HepG2 (cell line): ENCODE measurements at regions not wholly inside any gene's neighbourhood (a gene's known extent, or its start where the extent isn't known, plus 50 kb on each side); places are given as distances from the start of the nearest gene placed in this dataset.

Experiments used
- AKAP8 ChIP-seq: sonication (generic); formaldehyde crosslinking; IDR thresholded peaks from 2 replicates; pipeline ENCODE4 v1.5.1; 2020; ENCODE audit warnings: mild to moderate bottlenecking, missing genetic modification reagents
- CREM ChIP-seq, 2 experiments: sonication (generic) in 1 of 2; formaldehyde crosslinking in 1 of 2; IDR thresholded peaks; 2 replicates each; pipeline versions ENCODE4 v1.4.0 to v1.6.1; 2016 to 2020; ENCODE audit warnings: antibody characterized with exemption in 1 of 2, mild to moderate bottlenecking in 1 of 2, missing genetic modification reagents in 1 of 2
- ELF1 ChIP-seq: sonication (generic); formaldehyde crosslinking; IDR thresholded peaks from 2 replicates; pipeline ENCODE4 v1.4.0; 2020; ENCODE audit warnings: missing genetic modification reagents
- IRF2 ChIP-seq: IDR thresholded peaks from 2 replicates; pipeline ENCODE4 v1.6.1; 2018; ENCODE audit warnings: missing genetic modification reagents, missing compliant biosample characterization
- MBD4 ChIP-seq: IDR thresholded peaks from 2 replicates; pipeline ENCODE4 v1.6.1; 2012; ENCODE audit warnings: low read length, inconsistent platforms, borderline replicate concordance
- NR2F2 ChIP-seq: IDR thresholded peaks from 2 replicates; pipeline ENCODE4 v1.6.1; 2012; ENCODE audit warnings: low read depth, inconsistent platforms, borderline replicate concordance
- PAF1 ChIP-seq: IDR thresholded peaks from 2 replicates; pipeline ENCODE4 v1.6.1; 2016; ENCODE audit warnings: missing genetic modification reagents, missing compliant biosample characterization
- PCBP1 ChIP-seq: fragments of 200-400 bp; formaldehyde crosslinking; IDR thresholded peaks from 2 replicates; pipeline ENCODE4 v1.6.1; 2017; ENCODE audit warnings: mild to moderate bottlenecking, low read depth, low read length, borderline replicate concordance
- RFXAP ChIP-seq: sonication (generic); formaldehyde crosslinking; IDR thresholded peaks from 2 replicates; pipeline ENCODE4 v1.4.0; 2020; ENCODE audit warnings: missing genetic modification reagents, borderline replicate concordance
- SMYD3 ChIP-seq: sonication (generic); formaldehyde crosslinking; IDR thresholded peaks from 2 replicates; pipeline ENCODE4 v1.8.1; 2023; ENCODE audit warnings: mild to moderate bottlenecking, missing genetic modification reagents
- ZBTB38 ChIP-seq: sonication (generic); formaldehyde crosslinking; IDR thresholded peaks from 2 replicates; pipeline ENCODE4 v1.5.1; 2020; ENCODE audit warnings: mild to moderate bottlenecking, missing genetic modification reagents
- ZNF251 ChIP-seq: sonication (generic); formaldehyde crosslinking; IDR thresholded peaks from 2 replicates; pipeline ENCODE4 v1.9.0; 2021; ENCODE audit warnings: mild to moderate bottlenecking, missing genetic modification reagents
- ZNF484 ChIP-seq: sonication (generic); formaldehyde crosslinking; IDR thresholded peaks from 2 replicates; pipeline ENCODE4 v1.5.1; 2020; ENCODE audit warnings: mild to moderate bottlenecking, low read depth, missing genetic modification reagents, borderline replicate concordance
- ZNF607 ChIP-seq: sonication (generic); formaldehyde crosslinking; IDR thresholded peaks from 2 replicates; pipeline ENCODE4 v1.5.1; 2020; ENCODE audit warnings: missing genetic modification reagents, mild to moderate bottlenecking, borderline replicate concordance
- ZNF670 ChIP-seq: sonication (generic); formaldehyde crosslinking; IDR thresholded peaks from 2 replicates; pipeline ENCODE4 v1.8.0; 2022; ENCODE audit warnings: mild to moderate bottlenecking, missing genetic modification reagents, borderline replicate concordance
- ZSCAN22 ChIP-seq: sonication (generic); formaldehyde crosslinking; IDR thresholded peaks from 2 replicates; pipeline ENCODE4 v1.4.0; 2020; ENCODE audit warnings: mild to moderate bottlenecking, missing genetic modification reagents
- TF ChIP-seq, protein P1 (sequence below): sonication (generic); formaldehyde crosslinking; IDR thresholded peaks from 2 replicates; pipeline ENCODE4 v1.4.0; 2020; ENCODE audit warnings: mild to moderate bottlenecking, missing genetic modification reagents
- TF ChIP-seq, protein P2 (sequence below): sonication (generic); formaldehyde crosslinking; IDR thresholded peaks from 2 replicates; pipeline ENCODE4 v1.9.0; 2022; ENCODE audit warnings: missing genetic modification reagents, mild to moderate bottlenecking, borderline replicate concordance
- TF ChIP-seq, protein P3 (sequence below): sonication (generic); formaldehyde crosslinking; IDR thresholded peaks from 2 replicates; pipeline ENCODE4 v1.4.0; 2020; ENCODE audit warnings: missing genetic modification reagents, borderline replicate concordance
- TF ChIP-seq, protein P4 (sequence below): sonication (generic); formaldehyde crosslinking; IDR thresholded peaks from 2 replicates; pipeline ENCODE4 v1.9.0; 2022; ENCODE audit warnings: low read depth, missing genetic modification reagents
- TF ChIP-seq, protein P5 (sequence below): sonication (generic); formaldehyde crosslinking; IDR thresholded peaks from 2 replicates; pipeline ENCODE4 v1.4.0; 2020; ENCODE audit warnings: missing genetic modification reagents; ENCODE audit errors: not compliant biosample characterization

DNA sequence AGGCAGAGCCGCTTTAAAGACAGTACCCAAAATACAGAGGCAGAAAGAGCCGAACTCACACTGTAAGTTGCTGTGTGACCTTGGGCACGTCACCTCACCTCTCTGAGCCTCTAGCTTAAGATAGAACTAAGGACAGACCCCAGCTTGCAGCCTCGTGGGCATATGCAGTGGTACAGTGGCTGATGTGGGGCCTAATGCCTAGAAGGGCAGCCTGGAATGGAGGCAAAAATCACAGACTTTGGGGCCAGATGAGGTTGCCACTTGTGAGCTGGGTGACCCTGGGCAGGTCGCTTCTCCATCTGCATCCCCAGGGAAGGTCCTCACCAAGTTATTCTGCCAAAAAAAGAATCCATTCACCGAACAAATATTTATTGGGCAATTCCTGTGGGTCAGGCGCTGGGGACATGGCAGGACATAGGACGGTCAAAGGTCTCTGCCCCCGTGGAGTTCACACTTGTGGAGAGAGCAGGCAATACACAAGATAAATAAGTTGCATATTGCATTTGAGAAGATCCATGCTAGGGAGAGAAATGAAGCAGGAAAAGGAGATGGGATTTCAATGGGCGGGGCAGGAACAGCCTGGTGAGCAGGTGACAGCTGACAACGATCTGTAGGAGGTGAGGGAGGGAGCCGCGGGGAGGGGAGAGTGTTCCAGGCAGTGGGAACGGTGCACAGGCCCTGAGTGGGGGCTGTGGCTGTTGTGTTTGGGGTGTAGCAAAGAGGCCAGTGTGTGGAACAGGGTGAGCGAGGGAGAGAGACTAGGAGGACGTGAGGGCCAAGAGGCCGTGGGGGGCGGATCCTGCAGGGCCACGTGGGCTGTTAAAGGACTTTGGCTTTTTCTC is 115.2 kb downstream of the CEBPB start (continued):
- TF ChIP-seq PAF1 (CRISPR knock-in tag): no peak
- no peak; the same call in none of the 2 replicates for TF ChIP-seq AKAP8 (CRISPR knock-in tag)
- 0 out of 2 replicates have a peak, but pooled peaks have one; percentile 70 for TF ChIP-seq ZNF251
- TF ChIP-seq, protein P1, sequence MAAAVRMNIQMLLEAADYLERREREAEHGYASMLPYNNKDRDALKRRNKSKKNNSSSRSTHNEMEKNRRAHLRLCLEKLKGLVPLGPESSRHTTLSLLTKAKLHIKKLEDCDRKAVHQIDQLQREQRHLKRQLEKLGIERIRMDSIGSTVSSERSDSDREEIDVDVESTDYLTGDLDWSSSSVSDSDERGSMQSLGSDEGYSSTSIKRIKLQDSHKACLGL (CRISPR knock-in tag): peak; percentile 12
- peak; percentile 97 for TF ChIP-seq NR2F2
- TF ChIP-seq ZBTB38: no peak; the same call in 1 of the 2 replicates
- TF ChIP-seq, protein P2, sequence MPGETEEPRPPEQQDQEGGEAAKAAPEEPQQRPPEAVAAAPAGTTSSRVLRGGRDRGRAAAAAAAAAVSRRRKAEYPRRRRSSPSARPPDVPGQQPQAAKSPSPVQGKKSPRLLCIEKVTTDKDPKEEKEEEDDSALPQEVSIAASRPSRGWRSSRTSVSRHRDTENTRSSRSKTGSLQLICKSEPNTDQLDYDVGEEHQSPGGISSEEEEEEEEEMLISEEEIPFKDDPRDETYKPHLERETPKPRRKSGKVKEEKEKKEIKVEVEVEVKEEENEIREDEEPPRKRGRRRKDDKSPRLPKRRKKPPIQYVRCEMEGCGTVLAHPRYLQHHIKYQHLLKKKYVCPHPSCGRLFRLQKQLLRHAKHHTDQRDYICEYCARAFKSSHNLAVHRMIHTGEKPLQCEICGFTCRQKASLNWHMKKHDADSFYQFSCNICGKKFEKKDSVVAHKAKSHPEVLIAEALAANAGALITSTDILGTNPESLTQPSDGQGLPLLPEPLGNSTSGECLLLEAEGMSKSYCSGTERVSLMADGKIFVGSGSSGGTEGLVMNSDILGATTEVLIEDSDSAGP (CRISPR knock-in tag): peak; percentile 79
- peak; percentile 86; the same call in 1 of the 2 replicates for TF ChIP-seq ZNF484 (CRISPR knock-in tag)
- TF ChIP-seq ELF1 (CRISPR knock-in tag): no peak
- TF ChIP-seq ZSCAN22 (CRISPR knock-in tag): peak; percentile 41; the same call in 1 of the 2 replicates
- TF ChIP-seq, protein P3, sequence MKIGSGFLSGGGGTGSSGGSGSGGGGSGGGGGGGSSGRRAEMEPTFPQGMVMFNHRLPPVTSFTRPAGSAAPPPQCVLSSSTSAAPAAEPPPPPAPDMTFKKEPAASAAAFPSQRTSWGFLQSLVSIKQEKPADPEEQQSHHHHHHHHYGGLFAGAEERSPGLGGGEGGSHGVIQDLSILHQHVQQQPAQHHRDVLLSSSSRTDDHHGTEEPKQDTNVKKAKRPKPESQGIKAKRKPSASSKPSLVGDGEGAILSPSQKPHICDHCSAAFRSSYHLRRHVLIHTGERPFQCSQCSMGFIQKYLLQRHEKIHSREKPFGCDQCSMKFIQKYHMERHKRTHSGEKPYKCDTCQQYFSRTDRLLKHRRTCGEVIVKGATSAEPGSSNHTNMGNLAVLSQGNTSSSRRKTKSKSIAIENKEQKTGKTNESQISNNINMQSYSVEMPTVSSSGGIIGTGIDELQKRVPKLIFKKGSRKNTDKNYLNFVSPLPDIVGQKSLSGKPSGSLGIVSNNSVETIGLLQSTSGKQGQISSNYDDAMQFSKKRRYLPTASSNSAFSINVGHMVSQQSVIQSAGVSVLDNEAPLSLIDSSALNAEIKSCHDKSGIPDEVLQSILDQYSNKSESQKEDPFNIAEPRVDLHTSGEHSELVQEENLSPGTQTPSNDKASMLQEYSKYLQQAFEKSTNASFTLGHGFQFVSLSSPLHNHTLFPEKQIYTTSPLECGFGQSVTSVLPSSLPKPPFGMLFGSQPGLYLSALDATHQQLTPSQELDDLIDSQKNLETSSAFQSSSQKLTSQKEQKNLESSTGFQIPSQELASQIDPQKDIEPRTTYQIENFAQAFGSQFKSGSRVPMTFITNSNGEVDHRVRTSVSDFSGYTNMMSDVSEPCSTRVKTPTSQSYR: peak; percentile 74
- TF ChIP-seq SMYD3 (CRISPR knock-in tag): no peak; the same call in 1 of the 2 replicates
- TF ChIP-seq ZNF670 (CRISPR knock-in tag): 0 out of 2 replicates have a peak, but pooled peaks have one; percentile 3
- peak; percentile 85 for TF ChIP-seq CREM (IDR thresholded peaks at IDR 0.05)
- TF ChIP-seq CREM (CRISPR knock-in tag; IDR thresholded peaks at IDR 0.05): no peak
- TF ChIP-seq ZNF607 (CRISPR knock-in tag): peak; percentile 37; the same call in 1 of the 2 replicates
- TF ChIP-seq MBD4: no peak
- TF ChIP-seq RFXAP (CRISPR knock-in tag): peak; percentile 60
- TF ChIP-seq IRF2 (CRISPR knock-in tag): peak; percentile 46
- peak; percentile 76 for TF ChIP-seq PCBP1
- TF ChIP-seq, protein P4, sequence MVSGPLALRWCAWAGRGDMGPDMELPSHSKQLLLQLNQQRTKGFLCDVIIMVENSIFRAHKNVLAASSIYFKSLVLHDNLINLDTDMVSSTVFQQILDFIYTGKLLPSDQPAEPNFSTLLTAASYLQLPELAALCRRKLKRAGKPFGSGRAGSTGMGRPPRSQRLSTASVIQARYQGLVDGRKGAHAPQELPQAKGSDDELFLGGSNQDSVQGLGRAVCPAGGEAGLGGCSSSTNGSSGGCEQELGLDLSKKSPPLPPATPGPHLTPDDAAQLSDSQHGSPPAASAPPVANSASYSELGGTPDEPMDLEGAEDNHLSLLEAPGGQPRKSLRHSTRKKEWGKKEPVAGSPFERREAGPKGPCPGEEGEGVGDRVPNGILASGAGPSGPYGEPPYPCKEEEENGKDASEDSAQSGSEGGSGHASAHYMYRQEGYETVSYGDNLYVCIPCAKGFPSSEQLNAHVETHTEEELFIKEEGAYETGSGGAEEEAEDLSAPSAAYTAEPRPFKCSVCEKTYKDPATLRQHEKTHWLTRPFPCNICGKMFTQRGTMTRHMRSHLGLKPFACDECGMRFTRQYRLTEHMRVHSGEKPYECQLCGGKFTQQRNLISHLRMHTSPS (CRISPR knock-in tag): peak; percentile 27; the same call in 1 of the 2 replicates
- TF ChIP-seq, protein P5, sequence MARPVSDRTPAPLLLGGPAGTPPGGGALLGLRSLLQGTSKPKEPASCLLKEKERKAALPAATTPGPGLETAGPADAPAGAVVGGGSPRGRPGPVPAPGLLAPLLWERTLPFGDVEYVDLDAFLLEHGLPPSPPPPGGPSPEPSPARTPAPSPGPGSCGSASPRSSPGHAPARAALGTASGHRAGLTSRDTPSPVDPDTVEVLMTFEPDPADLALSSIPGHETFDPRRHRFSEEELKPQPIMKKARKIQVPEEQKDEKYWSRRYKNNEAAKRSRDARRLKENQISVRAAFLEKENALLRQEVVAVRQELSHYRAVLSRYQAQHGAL: peak; percentile 48
